ENCODE measurements at regions not wholly inside any gene's neighbourhood (a gene's known extent, or its start where the extent isn't known, plus 50 kb on each side); places are given as distances from the start of the nearest gene placed in this dataset.
"Not testable (repeated sequence)": the region's sequence is repeated elsewhere in the genome, so short reads cannot be mapped to it uniquely, and the experiment has no call there.

GRCh38 chr3:110598847-110599490, 472.6 kb upstream of the NECTIN3 start:
- DNase-seq (ENCODE audit: insufficient read length), result no peak
- TF ChIP-seq TAF1 (IDR thresholded peaks at IDR 0.05; ENCODE audit: borderline replicate concordance, low read depth, low read length), result no peak
- no peak for TF ChIP-seq POLR2A (IDR thresholded peaks at IDR 0.05; ENCODE audit: low read depth, low read length)
- no peak for TF ChIP-seq POLR2AphosphoS5 (IDR thresholded peaks at IDR 0.05; ENCODE audit: low read depth, low read length)
- FAIRE-seq, result no peak

GRCh38 chr3:110608566-110608965, 463.1 kb upstream of the NECTIN3 start:
- FAIRE-seq, result no peak
- no peak for TF ChIP-seq TAF1 (IDR thresholded peaks at IDR 0.05; ENCODE audit: borderline replicate concordance, low read depth, low read length)
- no peak for TF ChIP-seq POLR2AphosphoS5 (IDR thresholded peaks at IDR 0.05; ENCODE audit: low read depth, low read length)
- TF ChIP-seq POLR2A (IDR thresholded peaks at IDR 0.05; ENCODE audit: low read depth, low read length), result no peak
- DNase-seq (ENCODE audit: insufficient read length), result no peak

- DNase-seq (ENCODE audit: insufficient read length) (no peak), FAIRE-seq (no peak)
- TF ChIP-seq TAF1 (IDR thresholded peaks at IDR 0.05; ENCODE audit: borderline replicate concordance, low read depth, low read length) (no peak), POLR2AphosphoS5 (IDR thresholded peaks at IDR 0.05; ENCODE audit: low read depth, low read length) (no peak), POLR2A (IDR thresholded peaks at IDR 0.05; ENCODE audit: low read depth, low read length) (no peak)
Observed at GRCh38 chr3:110612045-110612444, 459.6 kb upstream of the NECTIN3 start.

- FAIRE-seq, result no peak
- TF ChIP-seq POLR2A (IDR thresholded peaks at IDR 0.05; ENCODE audit: low read depth, low read length) (no peak), TAF1 (IDR thresholded peaks at IDR 0.05; ENCODE audit: borderline replicate concordance, low read depth, low read length) (no peak), POLR2AphosphoS5 (IDR thresholded peaks at IDR 0.05; ENCODE audit: low read depth, low read length) (no peak)
- no peak for DNase-seq (ENCODE audit: insufficient read length)
Observed at GRCh38 chr3:110614186-110614585, 457.4 kb upstream of the NECTIN3 start.

GRCh38 chr3:110615454-110615853, 456.2 kb upstream of the NECTIN3 start:
- FAIRE-seq (no peak), DNase-seq (ENCODE audit: insufficient read length) (no peak)
- TF ChIP-seq TAF1 (IDR thresholded peaks at IDR 0.05; ENCODE audit: borderline replicate concordance, low read depth, low read length) (no peak), POLR2AphosphoS5 (IDR thresholded peaks at IDR 0.05; ENCODE audit: low read depth, low read length) (no peak)

- DNase-seq (ENCODE audit: insufficient read length), result no peak
- TF ChIP-seq POLR2A (IDR thresholded peaks at IDR 0.05; ENCODE audit: low read depth, low read length) (no peak), TAF1 (IDR thresholded peaks at IDR 0.05; ENCODE audit: borderline replicate concordance, low read depth, low read length) (no peak), POLR2AphosphoS5 (IDR thresholded peaks at IDR 0.05; ENCODE audit: low read depth, low read length) (no peak)
- FAIRE-seq, result no peak
Observed at GRCh38 chr3:110618512-110619226, 452.9 kb upstream of the NECTIN3 start.

GRCh38 chr3:110620118-110620517, 451.5 kb upstream of the NECTIN3 start:
- TF ChIP-seq POLR2AphosphoS5 (IDR thresholded peaks at IDR 0.05; ENCODE audit: low read depth, low read length) (no peak), TAF1 (IDR thresholded peaks at IDR 0.05; ENCODE audit: borderline replicate concordance, low read depth, low read length) (no peak), POLR2A (IDR thresholded peaks at IDR 0.05; ENCODE audit: low read depth, low read length) (no peak)
- DNase-seq (ENCODE audit: insufficient read length) (no peak), FAIRE-seq (no peak)

GRCh38 chr3:110623571-110623970, 448.0 kb upstream of the NECTIN3 start:
- FAIRE-seq, result no peak
- DNase-seq (ENCODE audit: insufficient read length), result no peak
- TF ChIP-seq POLR2A (IDR thresholded peaks at IDR 0.05; ENCODE audit: low read depth, low read length), result no peak
- TF ChIP-seq TAF1 (IDR thresholded peaks at IDR 0.05; ENCODE audit: borderline replicate concordance, low read depth, low read length), result no peak
- TF ChIP-seq POLR2AphosphoS5 (IDR thresholded peaks at IDR 0.05; ENCODE audit: low read depth, low read length), result no peak

GRCh38 chr3:110624576-110624975, 447.0 kb upstream of the NECTIN3 start:
- no peak for TF ChIP-seq POLR2AphosphoS5 (IDR thresholded peaks at IDR 0.05; ENCODE audit: low read depth, low read length)
- no peak for DNase-seq (ENCODE audit: insufficient read length)
- FAIRE-seq, result no peak

GRCh38 chr3:110625201-110625747, 446.3 kb upstream of the NECTIN3 start:
- no peak for DNase-seq (ENCODE audit: insufficient read length)
- no peak for FAIRE-seq
- TF ChIP-seq POLR2A (IDR thresholded peaks at IDR 0.05; ENCODE audit: low read depth, low read length) (no peak), POLR2AphosphoS5 (IDR thresholded peaks at IDR 0.05; ENCODE audit: low read depth, low read length) (no peak), TAF1 (IDR thresholded peaks at IDR 0.05; ENCODE audit: borderline replicate concordance, low read depth, low read length) (no peak)

GRCh38 chr3:110626652-110627111, 444.9 kb upstream of the NECTIN3 start:
- FAIRE-seq; DNase-seq (ENCODE audit: insufficient read length): not testable (repeated sequence)

GRCh38 chr3:110628650-110629301, 442.8 kb upstream of the NECTIN3 start:
- FAIRE-seq, result no peak
- no peak for TF ChIP-seq POLR2A (IDR thresholded peaks at IDR 0.05; ENCODE audit: low read depth, low read length)
- no peak for TF ChIP-seq POLR2AphosphoS5 (IDR thresholded peaks at IDR 0.05; ENCODE audit: low read depth, low read length)
- TF ChIP-seq TAF1 (IDR thresholded peaks at IDR 0.05; ENCODE audit: borderline replicate concordance, low read depth, low read length), result no peak

More at GRCh38 chr3:110628650-110629301, 442.8 kb upstream of the NECTIN3 start:
- DNase-seq (ENCODE audit: insufficient read length), result no peak

All from GM12892 (cell line).